T-helper 2 cell (primary cell): ENCODE measurements at regions not wholly inside any gene's neighbourhood (a gene's known extent, or its start where the extent isn't known, plus 50 kb on each side); places are given as distances from the start of the nearest gene placed in this dataset.
"Not testable (repeated sequence)": the region's sequence is repeated elsewhere in the genome, so short reads cannot be mapped to it uniquely, and the experiment has no call there.

ENCODE experiments used
- DNase-seq, 5 experiments: peaks; one replicate each; pipeline versions ENCODE4 v3.0.0 to v3.0.0-alpha.2; 2012 to 2022

DNA sequence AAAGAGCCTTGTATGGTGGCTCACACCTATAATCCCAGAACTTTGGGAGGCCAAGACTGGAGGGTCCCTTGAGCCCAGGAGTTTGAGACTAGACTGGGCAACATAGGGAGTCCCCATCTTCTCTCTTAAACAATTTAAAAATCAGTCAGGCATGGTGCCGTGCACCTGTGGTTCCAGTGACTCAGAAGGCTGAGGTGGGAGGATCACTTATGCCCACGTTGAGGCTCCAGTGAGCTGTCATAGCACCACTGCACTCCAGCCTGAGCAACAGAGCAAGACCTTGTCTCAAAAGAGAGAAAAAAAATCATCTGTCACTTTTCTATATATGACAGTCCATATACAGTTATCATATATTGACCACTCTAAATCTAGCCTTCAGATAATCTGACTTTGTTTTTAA, 658.3 kb downstream of the LTN1 start:
- DNase-seq = no peak

DNA sequence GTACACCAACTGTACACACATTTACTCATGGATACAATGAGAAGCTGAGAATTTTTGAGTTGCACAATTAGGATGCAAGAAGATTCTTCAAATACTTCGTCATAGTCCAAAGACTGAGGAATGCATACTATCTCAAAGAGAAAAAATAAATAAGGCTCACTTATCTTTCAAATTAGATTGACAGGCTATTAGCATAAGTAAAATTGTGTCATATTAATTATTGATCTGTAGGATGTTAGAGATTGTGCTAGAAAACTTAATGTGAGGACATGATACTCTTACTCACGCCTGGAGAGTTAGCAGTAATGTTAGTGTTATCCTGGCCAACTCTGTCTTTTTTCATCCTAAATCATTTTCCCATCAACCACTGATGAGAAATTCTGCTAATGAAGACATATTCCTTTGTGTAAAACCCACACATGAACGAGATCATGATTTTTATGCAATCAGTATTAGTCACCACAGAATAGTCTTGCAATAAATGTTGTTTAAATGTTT, 659.0 kb downstream of the LTN1 start:
- DNase-seq = no peak

DNA sequence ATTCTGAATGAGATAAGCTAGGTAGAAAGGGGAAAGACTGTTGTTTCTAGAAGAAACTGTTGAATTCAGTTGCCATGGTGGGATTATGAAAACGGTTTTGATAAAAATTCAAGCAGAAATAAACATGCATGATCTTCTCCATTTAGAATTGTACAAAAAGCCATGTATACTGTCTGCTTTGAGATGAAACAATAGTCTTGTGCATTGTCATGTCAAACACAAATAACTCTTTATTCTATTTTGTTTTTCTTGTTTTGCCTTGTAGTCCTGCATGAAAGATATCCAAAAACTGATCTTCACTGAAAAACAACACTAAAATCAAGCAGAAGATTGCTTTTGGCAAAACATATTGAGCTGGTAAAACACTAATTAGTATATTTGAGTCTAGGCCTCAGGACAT, 659.9 kb downstream of the LTN1 start:
- no peak for DNase-seq

DNA sequence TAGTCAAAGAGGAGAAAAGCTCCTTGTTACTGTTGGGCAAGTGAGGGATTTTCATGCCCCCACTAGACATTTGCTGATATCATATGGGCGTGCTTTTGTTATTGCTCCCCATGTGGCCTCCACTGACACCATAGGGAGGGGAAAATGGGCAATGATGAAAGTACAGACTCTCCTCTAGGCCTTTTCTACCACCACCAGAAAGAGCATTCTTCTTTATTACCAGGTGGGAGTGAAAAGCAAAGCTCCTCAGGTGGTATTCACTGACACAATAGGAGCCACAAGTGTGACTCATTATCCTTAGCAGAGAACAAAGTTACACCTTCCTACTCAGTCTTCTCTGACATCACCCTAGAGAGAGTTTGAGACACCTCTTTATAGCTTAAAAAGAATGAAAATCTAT, 667.1 kb downstream of the LTN1 start:
- no peak for DNase-seq

DNA sequence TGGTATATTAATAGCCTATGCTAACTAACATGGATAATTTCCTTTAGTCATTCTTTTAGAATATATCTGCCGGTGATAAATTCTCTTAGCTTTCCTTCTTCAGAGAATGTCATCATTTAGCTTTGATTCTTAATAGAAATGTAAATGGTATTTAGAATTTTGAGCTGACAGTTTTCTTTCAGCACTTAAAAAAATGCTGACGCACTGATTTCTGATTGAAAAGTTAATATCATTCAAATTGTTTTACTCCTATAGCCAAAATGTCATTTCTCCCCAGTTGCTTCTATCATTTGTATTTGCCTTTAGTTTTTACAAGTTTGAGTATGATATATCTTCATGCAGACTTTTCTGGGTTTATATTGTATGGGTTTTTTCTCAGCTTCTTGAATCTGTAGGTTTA, 668.0 kb downstream of the LTN1 start:
- no peak for DNase-seq

DNA sequence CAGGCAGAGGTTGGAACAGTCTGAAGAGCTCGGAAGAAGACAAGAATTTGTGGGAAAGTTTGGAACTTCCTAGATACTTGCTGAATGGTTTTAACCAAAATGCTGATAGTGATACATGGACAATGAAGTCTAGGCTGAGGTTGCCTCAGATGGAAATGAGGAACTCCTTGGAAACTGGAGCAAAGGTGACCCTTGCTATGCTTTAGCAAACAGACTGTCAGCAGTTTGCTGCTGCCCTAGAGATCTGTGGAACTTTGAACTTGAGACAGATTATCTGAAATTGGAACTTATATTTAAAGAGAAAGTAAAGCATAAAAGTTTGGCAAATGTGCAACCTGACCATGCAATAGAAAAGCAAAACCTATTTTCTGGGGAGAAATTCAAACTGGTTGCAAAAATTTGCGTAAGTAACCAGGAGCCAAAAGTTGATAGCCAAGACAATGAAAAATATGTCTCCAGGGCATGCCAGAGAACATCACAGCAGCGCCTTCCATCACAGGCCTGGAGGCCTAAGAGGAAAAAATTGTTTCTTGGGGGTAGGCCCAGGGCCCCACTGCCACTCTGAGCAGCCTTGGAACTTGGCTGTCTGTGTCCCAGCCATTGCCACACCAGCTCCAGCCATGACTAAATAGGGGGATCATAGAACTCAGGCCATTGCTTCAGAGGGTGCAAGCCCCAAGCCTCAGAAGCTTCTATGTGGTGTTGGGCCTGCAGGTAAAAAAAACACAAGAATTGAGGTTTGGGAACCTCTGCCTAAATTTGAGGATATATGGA, 675.3 kb downstream of the LTN1 start:
- DNase-seq = no peak

DNA sequence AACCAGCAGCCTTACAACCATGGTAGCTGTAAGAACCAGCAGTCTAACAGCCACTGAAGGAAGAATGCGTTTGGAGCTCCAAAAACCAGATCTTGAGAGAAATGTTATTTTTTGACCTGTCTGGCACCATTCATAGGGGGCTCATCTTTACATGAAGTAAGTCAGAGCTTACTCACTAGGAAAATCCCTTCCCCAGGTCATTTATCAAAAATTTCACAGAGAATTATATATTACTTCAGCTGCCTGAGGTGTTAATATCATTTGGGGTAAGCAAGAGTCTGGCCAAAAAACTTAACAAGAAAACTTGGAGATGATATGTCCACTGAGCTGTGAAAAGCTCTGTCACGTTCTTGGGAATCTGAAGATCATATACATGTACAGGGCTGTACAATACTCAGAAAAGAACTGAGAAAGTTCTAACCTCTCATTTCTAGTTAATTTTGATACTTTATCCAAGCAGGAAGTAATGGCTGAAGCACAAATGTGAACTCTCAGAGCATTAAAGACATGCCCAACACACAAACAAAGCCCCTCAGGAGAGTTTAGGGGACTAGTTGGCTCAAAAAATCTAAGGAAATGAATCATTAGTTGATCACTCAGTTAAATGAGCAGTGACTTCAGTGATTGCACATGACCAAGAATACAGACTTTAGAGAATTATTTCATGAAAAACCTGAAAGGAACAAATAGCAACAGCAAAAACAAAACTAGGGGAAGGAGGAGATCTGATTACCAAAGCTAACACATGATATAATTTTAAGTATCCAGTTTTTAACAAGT, 681.1 kb downstream of the LTN1 start:
- DNase-seq = no peak

DNA sequence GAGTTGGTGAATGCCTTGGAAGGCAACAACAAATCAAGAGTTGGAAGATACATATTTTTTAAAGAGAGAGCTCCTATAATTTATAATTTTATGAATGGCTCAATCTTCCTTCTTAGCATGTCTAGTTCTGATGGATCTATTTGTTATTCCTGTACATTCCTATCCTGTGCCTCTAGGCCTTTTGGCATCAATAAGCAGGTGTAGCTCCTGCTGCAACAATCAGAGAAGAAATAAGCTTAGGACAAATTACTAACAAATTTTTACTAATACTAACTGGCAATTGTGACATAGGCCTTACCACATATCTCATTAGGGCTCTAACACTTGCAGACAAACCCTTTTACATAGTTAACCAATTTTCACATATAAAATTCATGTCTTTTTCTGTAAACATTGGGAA, 682.0 kb downstream of the LTN1 start:
- no peak for DNase-seq

DNA sequence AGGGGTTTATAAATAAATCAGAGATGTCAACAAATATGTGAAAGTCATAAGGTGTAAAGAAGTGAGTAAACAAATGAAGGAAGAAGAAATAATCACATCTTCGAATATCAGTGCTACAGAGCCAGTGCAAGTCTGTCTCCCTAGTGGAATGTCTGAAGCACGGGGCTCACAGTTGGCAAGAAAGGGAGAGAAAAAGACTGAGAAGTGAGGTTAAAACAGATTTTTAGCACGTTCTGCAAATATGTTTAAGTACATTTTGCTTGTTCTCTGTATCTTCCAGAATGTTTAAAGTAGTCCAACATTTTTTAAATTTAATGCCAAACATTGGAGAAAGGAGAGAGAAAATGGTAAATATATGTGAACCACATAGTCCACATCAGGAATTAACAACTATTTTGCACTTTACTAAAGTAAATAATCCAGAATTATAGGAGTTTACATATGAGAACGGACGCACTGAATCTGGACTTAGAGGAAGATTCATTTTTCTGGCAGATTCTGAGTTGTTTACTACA, 682.4 kb downstream of the LTN1 start:
- DNase-seq = no peak

DNA sequence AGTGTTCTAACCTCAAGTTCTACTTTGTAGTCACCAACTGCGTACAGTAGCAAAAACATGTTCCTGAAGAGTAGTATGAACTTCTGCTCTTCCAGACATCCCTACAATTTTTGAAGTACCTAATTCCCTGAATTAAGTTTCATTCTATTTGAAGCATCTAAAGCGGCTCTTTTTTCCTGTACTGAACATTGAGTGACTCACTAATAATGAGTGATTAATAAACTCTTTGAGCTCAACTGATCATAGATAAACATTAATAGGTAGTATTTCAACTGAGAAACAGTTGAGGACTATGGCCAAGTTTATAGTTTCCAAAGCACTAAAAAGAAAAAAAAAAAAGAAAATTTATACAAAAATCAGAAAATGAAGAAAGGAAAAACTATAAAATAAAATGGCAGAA, 683.1 kb downstream of the LTN1 start:
- DNase-seq = no peak

DNA sequence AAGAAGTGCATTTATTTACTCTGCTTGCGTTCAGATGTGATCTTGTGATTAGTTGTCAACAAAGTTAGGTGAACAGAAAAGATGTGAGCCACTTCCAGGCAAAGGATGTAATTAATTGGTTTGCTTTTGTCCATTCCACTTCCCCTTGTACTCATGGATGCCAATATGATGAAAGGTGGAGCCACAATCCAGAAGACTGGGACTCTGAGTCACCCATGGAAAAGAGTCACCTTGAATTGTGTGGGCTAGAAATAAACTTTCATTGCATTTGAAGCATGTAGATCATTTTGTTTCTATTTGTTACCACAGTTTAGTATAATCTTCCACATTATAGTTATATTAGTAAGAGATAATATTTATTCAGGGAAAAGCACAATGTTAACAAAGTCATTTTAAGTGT, 684.2 kb downstream of the LTN1 start:
- DNase-seq = no peak

DNA sequence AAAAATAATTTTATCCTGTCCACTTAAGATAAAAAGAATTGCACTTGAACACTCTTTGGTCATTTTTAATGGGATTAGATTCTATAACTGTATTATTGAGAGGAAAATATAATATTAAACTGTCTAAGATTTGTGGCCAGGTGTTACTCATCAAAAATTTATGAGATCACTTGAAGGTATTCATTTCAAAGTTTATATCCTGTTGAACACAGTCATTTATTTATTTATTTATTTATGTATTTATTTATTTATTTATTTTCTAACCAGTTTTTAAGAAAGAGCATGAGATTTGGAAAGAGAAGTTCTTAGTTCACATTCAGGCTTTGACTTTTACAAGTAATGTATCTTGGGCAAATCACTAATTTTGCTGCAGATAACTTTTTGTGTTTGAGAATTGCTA, 692.7 kb downstream of the LTN1 start:
- no peak for DNase-seq

DNA sequence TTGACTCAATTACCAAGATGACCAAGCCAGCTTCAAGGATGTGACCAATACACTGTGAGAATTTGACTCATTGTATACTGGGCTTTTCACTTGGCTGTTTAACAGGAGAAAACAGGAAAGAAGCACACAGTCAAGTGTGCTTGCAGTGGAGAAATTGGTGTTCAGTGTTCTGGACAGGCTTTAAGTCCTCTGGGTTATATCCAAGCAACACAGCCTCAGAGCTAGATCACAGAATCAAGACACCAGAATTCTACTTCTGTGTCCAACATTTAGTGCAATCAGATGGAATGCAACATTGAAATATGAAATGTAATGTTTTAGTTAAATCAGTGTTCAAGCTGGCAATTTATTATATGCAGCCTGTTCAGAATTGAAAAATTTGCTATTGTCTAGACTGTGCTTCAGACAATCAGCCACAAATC, 694.4 kb downstream of the LTN1 start:
- no peak for DNase-seq

DNA sequence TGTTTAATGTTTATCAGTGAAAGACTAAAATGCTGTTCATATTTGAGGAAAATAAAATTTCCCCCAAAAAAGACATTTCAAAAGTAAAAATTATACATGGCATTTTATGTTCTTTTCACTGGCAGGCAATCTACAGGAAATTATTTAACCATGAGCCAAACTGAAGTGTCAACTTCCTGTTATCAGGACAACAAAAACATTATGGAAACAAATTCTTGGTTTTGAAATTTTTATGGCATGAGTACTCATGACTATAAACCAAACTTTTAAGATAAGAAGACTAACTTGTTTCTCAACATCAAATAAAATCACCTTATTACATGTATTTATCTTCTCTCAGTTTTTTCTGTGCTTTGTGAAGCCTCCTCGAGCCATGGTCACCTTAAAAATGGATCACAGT, 698.6 kb downstream of the LTN1 start:
- DNase-seq = no peak

DNA sequence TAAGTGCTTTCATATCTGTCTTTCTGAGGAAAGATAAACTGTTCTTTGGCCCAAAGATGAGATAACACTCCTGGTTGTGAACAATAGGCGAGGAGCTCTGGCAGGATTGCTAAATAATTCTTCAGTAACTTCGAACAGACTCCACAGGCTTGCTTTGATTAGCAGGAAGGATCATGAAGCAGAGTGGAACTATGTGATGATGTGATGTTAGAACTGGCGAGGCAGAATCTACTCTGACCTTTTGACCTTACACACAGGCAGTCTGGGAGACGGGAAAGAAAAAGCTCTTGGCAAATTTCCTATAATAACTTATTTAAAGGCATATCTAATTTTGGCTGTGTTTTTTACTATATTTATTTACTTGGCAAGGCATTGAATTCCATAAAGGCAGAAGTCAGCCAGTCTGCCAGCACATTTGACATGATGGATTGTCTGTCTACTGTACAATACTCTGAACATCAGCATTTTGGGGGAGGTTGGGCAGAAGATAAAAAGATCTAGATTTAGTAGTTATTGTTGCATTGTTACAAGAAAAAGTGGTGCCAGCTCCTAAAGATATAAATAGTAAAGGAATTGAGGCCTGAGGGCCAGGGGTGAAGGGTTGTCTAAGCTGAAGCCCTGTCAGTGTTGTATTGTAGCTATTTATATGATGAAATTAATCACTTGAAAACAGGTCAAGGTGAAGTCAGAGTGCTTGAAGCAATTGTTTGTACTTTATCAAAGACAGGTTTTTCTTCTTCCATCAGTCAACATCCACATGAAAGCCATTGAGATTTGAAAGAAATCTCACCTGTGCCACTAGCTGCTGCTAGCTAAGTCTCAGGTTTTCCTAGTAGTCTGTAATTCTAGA, 708.8 kb downstream of the LTN1 start:
- no peak for DNase-seq

DNA sequence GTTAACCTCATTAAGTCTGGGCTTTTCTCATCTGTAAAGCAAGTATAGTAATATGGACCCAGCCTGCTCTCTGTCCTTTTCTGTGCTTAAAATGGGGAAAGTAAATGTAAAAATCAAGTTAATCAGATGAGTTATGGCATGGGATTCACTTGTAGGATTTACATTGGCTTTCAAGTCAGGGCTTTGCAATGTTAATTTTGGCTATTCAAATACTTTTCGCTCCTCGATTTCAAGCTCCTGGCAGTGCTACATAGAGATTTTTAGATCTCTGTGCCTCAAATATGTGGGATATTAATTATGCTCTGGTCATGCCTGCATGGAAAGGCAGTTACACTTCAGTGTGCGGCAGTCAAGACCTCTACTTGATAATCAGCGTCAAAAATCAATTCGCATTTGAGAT, 709.8 kb downstream of the LTN1 start:
- DNase-seq = no peak

DNA sequence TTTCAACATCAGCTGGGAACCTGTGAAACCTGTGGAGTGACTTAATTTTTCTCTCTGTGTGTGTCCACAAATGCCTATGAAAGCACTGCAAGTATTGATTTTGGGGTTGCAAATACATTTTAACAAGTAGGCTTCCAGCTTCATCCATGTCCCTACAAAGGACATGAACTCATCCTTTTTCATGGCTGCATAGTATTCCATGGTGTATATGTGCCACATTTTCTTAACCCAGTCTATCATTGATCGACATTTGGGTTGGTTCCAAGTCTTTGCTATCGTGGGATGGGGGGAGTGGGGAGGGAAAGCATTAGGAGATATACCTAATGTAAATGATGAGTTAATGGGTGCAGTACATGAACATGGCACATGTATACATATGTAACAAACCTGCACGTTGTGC, 711.3 kb downstream of the LTN1 start:
- DNase-seq = not testable (repeated sequence)

DNA sequence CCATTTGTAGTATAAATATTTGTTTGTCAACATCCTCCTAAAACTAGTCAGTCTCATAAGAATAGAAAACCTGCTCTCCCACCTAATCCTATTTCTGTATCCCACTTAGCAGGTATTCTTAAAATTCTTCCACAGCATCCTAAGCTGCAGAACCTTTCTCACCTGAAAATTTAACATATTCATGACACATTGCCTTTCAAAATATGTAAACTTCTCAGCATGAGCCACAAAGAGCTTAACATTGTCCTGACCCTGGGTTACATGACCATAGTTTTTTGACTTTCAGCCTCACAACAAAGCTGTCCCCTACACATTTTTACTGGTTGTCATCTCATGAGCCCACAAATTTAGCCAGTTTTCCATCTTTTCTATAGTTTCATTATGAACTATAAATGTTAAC, 712.1 kb downstream of the LTN1 start:
- no peak for DNase-seq

DNA sequence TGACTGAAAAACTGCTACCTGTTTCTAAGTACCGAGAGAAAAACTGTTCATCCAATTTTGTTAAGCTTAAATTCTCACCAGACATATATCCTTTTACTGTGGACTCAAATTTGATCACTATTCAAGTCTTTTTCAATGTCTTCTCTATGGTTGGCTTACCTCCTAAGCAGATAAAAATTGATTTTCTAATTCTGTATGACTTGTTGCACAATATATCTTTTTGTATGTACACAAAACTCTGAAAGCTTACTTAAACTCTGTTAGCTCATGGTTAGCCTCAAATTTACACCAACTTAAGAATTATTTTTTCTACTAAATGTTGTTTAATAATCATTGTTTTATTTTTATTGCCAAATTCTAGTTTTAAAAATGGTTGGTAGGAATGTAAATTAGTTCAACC, 715.4 kb downstream of the LTN1 start:
- DNase-seq = no peak

DNA sequence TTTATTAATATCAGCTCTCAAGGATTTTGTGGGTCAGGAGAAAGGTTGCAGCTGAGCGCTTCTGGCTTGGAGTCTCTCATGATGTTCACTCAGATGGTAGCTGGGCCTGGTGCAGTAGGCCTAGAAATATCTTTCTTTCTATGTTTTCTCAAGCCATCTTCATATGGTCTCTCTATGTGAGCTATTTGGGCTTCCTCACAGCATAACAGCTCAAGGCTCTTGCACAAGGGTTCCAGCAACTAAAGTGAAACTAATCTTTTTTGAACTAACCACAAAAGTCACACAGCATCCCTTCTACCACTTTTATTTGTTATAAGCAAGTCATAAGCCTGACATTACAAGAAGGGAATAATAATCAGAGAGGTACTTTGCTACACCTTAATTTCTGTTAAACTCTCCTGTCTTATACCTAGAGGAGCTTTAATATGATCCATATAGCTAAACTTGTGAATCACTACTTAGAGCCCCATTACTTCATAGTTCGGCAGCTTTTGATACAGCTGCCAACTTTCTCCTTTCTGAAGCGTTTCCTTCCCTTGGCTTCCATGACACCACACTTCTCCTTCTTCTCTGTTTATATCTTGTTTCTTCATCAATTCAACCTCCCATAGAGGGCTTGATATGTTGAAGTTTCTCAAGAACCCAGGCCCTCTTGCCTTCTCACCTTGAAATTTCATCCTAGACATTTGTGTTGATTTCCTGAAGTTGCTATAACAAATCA, 720.2 kb downstream of the LTN1 start:
- no peak for DNase-seq

DNA sequence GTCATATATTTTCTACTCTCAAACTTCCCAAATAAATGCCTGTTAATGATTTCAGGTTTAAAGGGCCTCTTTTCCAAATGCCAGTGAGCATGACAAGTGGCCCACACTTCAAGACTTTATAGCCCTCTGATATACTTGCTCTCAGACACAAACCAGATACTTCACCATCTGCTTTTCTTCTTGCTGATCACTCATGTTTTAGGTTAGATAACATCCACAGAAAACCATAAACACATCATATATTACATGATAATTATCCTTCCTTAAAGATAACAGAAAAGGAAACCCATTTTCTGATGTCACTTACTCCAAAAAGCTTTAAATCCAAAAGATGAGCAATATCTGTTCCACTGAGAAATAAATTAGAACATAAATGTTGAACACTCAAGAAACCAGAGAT, 723.5 kb downstream of the LTN1 start:
- no peak for DNase-seq

DNA sequence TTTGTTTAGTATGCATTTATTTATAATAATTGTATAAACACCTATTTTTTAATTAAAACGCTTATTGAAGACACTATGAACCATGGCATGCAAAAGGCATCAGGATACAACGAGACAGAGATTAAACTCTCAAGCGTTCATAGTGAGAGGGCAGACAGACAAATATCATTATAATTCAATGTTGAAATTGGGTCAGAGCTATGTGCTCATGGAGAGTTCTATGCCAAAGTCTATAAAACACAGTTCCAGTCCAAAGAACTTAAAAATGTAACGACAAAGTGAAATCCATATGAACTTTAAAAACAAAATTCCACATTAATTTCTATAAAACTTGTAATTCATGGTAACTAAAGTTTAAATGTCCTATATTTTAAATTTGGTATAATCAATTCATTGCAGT, 724.0 kb downstream of the LTN1 start:
- no peak for DNase-seq
